ENCODE measurements at regions not wholly inside any gene's neighbourhood (a gene's known extent, or its start where the extent isn't known, plus 50 kb on each side); places are given as distances from the start of the nearest gene placed in this dataset.

GRCh38 chr4:145297556-145297955 lies 117.2 kb upstream of the OTUD4 start:
- TF ChIP-seq POLR2A (IDR thresholded peaks at IDR 0.05): no peak
- TF ChIP-seq CTCF (IDR thresholded peaks at IDR 0.05): no peak
